Inferior parietal cortex (tissue), 1 donor: ENCODE measurements at regions not wholly inside any gene's neighbourhood (a gene's known extent, or its start where the extent isn't known, plus 50 kb on each side); places are given as distances from the start of the nearest gene placed in this dataset.
A peak's percentile ranks its signal among the peaks of the same experiment; 100 is the strongest.

Source experiments
- DNase-seq: peaks from one replicate; pipeline ENCODE4 v3.0.0-alpha.2; 2016; ENCODE audit errors: extremely low spot score

DNA sequence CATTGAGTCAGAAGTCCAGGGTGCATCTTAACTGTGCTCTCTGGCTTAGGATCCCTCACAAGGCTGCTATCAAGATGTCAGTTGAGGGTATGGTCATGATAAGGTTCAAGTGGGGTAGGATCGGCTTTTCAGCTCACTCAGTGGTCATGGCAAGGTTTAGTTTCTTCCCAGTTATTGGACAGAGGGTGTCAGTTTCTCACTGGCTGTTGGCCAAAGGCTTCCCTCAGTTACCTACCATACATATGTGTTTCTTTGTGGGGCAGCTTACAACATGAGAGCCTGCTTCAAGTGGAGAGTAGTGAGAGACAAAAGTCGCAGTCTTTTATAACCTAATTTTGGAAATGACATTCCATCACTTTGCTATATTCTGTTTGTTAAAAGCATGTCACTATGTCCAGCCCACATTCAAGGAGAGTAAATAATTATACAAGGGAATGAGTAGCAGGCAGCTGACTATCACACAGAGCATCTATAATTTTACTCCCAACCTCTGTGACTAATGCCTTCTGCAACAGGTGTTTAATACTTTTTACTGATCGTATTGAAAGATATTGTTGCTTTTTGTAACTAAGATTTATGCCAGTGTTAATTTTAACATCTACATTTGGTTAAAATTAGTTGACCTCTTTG, 572.8 kb upstream of the FBXO33 start:
- DNase-seq = no peak

DNA sequence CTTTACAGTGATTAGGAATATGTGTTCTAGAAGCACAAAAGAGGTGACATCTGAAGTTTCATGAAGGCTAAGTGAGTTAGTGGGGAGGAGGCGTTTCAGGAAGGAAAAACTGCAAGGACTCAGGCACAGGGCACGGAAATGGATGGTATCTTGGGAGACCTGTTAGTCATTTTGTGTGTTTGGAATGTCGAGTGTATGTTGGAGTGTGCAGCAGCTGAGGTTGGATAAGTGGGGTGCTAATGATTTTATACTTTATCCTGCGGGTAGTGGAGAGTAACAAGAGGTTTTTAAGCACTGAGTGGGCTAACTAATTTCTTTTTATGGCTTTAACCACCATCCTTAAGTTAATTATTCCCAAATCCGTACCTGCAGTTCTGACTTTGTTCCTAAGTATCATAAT, 571.5 kb upstream of the FBXO33 start:
- DNase-seq = no peak

DNA sequence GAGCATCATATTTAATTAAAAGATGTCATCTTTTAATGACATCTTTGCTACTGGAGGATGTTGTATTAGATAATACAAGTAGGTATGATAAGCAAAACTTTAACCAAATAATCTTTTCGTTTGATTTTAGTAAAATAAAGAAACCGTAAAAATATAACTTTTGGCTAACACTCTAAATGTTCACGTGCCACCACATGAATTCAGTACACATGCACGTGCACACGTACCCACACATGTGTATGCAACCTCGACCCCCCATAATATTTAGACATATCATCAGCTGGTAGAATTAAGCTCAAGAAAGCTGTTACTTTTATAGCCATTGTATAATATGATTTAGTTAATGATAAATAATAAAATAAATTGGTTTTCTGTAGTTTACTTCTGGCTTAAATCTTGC, 566.6 kb upstream of the FBXO33 start:
- no peak for DNase-seq

DNA sequence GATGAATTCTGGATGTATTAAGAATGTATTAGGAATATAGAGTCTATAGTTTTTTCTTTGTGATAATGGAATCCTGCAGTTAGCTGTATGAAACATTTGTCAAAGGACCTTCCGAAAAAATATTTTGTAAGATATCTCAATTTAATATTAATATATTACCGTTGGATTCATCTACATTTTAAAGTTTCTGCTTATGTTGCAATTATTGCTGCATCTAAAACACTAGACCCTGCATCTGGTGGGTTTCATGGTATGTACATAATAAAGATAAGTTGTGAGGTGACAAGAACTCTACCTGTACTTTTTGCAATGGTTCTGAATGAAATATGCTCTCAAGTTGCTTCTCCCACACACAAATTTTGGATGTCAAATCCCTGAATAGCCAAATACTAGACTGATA, 565.9 kb upstream of the FBXO33 start:
- no peak for DNase-seq

DNA sequence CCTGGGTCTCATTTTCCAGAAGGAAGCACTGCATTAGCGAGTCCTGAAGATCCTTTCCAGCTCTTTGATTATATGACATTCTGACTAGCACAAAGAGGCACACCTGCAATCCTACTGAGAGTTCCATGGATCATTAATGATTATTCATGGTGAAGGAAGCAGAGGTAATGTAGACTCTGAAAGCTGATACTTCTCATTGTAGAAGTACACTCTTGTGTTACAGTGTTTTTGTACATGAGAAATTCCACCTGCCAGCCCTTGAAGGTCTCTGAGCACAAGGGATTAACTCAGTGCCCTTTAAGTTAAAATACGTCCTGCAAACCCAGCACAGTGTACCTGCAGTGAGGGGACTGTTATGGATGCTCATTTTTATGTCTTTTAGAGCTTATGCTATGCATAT, 558.8 kb upstream of the FBXO33 start:
- no peak for DNase-seq

DNA sequence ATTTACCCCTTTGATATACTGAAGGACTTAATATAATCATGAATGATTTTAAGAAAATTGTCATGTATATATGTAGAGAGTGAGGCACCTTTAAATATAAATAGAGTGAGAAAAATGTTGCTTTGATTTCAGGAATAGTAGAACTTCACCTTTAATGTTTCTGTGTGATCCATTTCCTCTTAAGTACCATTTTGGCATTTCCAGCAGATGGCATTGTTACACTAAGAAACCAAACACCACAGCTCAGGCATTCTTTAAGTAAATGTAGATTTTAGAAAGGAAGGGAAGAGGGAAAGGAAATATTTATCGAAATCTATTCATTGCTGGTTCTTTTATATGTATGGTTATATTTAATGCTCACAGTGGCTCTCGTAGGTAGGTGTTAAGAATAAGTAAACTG, 556.7 kb upstream of the FBXO33 start:
- DNase-seq = peak; percentile 49

DNA sequence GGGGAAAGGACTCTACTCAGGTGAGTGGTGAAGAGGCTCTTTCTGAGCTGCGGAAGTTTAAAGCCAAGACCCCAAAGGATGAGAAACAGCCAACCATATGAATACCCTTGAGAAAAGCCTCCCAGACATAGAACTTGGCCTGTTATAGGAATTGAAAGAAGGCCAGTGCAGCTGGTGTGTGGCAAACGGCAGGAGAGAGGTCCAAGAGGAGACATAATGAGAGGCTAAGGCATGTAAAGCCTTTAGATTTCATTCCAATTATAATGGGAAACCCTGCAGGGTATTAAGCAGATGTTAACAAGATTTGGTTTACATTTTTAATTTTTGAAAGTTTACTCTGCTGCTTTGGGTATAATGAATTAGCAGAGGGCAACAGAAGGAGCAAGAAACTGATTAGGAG, 552.1 kb upstream of the FBXO33 start:
- no peak for DNase-seq

DNA sequence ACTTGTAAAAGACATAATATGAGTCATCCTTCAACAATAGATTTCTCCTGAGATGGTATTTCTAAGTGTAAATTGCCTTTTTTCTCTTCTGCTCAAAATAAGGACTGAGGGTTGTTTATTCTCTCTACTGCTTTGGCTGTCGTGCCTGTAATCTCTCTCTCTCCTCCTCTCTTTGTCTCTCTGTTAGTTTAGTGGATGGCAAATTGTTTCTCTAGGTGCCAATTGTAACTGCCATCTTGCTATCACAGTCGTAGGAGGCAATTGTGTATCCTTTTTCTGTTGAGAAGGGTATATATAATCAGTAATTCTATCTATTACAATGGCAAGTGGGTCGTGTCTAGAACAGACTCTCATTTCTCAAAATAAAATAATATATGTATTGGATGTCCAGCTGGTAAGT, 545.0 kb upstream of the FBXO33 start:
- no peak for DNase-seq

DNA sequence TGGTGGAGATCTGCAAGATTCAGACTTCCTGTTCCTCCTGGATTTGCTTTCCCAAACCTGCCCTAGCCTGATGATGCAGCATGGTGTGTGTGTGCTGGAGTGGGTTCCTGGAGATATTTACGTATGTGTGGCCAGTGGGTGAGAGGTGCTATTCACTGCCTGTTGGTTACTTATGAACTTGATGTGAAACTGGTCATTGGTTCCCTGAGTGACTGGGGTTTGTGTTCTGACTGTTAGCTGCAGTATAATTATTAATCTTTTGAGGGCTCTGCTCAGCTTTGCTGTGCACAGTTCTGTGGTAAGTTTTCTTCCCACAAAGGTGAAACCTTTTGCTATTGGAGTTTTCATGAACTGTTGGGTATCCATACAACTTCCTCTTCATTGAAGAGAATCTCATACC, 541.8 kb upstream of the FBXO33 start:
- no peak for DNase-seq

DNA sequence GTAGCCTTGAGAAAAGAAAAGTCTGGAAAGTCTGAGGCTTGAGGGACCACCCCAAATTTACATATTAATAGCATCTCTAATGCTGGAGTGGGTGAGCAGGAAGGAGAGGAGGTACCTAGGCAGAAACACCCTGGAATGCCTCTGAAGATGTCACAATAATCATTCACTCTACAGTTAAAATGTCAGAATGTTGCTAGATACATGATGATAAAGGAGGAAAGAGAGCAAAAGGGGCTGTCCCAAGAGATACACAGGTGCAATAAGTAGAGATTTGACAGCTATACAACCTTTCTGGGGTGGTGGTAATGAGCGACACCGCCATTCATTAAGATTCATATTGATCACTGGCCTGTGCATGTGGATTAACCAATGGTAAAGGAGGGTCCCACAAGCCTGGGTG, 540.5 kb upstream of the FBXO33 start:
- no peak for DNase-seq

DNA sequence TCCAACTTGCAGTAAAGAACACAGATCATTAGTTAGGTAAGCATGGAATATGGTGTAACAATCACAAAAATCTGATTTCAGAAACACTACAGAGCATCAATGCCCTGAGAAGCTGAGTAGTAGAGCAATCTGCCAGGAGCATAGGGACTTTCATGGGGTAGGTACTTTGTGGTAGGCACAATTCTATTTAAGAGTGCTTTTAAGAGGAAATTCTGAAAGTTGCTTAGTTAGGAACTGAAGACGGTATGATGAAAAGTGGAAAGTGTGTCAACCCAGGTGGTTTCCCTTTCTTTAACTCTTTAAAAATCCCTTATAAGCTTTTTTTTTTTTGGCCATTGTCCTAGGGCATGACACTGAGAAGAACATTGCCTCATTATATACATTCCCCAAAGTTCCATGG, 535.7 kb upstream of the FBXO33 start:
- no peak for DNase-seq

DNA sequence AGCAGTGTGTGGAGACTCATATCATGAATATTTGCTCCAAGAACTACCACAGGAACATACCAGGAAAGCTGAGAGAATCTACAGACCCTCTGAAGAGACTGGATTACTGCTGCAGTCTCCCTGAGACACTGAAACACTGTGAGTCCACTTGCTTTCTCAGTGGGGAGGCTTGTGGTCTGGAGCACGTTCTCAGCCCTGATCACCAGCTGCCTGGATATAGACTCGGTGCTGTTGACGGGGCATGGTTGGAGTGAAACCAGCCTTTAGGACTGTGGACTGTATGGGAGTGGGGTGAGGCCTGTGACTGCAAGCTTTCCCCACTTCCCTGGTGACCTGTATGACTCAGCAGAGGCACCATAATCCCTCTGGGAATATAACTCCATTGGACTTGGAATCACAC, 525.8 kb upstream of the FBXO33 start:
- no peak for DNase-seq

DNA sequence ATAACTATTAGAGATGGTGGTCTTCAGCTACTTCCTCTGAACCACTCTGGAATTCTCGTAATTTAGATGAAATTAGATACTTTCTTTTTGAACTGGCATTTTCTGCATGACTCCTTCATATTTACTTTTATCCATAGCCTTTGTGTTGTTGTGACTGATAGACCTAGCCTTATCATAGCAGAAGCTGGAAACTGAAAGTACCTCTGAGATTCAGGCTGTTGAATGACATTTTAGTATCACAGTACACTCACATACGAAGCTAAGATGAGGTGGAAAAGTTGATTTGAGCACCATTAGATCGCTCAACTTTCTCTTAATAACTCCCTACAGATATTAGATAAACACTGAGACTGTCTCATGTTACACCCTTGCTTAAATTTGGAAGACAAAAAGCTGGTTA, 525.1 kb upstream of the FBXO33 start:
- DNase-seq = no peak

DNA sequence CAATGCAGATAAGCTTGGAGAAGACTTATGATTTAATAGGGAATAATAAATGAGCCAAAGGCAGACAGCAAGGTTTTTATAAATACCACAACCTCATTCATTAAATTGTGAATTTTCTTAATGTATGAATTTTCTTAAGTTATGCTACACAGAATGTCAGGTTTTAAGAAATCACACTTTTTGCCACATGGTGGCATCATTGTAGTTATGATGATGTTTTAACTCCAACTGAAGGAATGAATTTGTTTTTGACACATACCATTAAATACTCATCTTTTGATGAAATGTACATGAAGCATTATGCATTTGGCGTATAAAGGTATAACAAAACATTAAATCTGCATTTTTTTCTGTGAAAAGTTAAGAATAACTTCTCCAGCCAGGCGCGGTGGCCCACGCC, 524.1 kb upstream of the FBXO33 start:
- DNase-seq = peak; percentile 32

DNA sequence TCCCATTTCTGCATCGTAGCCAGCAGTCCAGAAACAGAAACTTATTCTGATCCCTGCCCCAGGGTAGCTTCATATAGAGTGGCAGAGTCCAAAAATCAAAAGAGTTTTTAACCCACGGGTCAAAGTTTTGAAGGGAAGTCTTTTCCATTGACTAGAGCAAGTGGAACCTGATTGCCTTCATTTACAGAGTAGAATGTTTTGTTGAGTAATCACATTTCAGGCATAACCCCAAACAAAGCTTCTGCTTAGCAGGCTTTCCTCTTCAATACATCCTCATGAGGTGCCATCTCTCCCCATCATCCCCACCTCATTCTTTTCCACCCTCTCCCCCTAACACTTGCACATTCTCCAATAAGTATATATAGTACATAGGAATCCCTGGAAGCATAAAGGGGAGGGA, 516.0 kb upstream of the FBXO33 start:
- DNase-seq = no peak

DNA sequence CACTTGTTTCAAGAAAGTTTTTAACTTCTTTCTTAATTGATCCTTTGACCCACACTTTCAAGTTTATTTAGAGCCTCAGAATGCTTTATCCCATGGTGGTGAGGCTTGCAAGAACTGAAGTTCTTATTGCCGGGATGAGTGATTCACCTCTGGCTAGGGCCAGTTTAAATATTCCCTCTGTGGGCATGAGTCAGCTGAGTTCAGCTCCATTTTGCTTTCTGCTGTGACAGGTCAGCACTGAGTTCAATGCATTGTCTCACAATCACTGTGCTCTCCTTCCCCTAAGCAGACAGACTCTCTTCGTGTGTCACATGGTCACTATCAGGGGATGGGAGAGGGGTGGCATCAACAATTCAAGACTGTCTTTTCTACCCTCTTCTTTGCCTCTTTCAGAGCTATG, 514.6 kb upstream of the FBXO33 start:
- no peak for DNase-seq

DNA sequence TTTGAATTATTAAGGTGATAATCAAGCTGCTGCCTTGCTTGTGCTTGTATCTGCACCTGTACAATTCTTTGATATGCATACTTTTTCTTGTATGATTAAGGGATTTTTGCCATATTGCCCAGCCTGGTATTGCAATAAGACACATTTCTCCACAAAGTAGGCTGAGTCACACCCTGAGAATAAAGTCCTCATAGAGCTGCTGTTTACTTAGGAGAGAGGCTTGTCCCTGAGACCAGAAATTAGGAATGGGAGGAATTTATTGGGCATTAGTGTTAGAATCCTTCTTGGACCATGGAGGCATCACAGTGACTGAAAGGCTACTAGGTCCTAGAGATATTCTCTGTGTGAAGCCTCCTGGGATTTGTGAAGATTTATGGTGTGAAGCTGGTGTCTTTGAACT, 506.8 kb upstream of the FBXO33 start:
- DNase-seq = no peak

DNA sequence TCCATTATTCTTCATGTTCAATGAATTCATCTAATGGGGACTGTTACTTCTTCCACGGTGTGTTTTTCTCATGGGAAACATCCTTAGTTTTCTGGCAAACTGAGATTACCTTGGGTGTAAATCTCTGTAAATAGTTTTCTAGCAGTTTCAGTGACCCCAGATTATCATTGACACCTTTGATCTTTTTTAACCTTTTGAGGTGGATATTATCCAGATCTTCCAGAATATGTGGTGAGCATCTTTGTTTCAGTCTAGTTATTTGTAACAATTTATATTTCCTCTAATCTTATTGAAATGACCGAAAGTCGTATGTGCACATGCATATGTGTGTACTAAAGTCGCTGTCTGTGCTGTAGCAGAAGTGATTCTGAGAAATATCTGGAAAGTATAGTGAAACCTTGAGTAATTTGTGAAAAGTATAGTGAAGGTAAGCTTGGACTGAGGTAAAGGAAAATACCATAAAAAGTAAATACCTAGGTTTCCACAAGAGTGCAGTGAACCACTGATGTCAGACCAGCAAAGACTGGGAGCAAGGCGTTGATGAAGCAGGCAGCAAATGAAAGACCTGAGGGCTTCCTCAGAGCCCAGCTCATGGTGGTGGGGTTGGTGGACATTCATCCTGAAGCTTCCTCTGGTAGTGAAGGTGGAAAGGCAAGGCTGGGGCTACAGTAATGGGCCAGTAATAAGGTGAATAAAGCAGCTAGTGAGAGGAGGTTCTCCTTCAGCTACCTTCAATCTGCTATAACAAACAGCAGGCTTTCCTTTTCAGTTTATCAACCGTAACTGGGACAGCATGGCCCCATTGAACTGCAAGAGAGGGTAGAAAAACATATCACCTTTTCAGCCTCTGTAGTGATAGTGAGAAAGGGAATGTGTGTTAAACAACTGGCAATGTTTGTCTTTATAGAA, 480.2 kb upstream of the FBXO33 start:
- DNase-seq = no peak

DNA sequence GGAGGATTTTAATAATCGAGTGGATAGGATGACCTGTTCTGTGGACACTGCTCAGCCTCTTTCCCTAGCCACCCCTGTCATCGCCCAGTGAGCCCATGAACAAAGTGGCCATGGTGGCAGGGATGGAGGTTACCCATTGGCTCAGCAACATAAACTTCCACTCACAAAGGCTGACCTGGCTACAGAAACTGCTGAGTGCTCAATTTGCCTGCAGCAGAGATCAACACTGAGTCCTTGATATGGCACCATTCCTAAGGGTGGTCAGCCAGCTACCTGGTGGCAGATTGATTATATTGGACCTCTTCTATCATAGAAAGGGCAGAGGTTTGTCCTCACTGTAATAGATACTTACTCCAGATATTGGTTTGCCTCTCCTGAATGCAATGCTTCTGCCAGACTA, 465.4 kb upstream of the FBXO33 start:
- DNase-seq = no peak

DNA sequence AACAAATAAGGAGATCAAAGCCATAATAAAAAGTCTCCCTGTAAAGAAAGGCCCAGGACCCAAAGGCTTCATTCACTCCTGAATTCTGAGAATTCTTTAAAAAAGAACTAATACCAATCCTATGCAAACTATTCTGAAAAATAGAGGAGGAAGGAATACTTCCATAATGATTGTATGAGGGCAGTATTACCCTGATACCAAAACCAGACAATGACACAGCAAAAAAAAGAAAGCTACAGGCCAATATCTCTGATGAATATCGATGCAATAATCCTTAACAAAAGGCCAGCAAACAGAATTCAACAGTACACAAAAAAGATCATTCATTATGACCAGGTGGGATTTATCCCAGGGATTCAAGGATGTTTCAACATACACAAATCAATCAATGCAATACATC, 457.8 kb upstream of the FBXO33 start:
- no peak for DNase-seq

DNA sequence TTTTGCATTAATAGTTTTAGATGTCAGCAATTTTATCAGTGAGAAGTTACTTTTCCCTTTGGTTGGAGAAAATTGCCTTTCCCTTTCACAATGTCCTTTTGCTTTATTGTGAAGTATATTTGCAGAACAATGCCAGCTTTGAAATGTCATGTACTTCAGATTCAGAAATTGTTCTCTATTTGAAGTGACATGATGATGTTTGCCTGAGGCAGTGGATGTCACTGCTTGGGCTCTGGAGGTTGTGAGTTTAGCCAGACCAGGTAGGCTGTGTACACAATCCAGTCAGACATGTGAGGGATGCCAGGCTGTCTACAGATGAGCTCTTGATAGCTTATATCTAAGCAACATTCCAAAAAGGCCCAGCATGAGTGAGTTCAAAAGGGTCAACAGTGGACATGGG, 451.9 kb upstream of the FBXO33 start:
- no peak for DNase-seq

DNA sequence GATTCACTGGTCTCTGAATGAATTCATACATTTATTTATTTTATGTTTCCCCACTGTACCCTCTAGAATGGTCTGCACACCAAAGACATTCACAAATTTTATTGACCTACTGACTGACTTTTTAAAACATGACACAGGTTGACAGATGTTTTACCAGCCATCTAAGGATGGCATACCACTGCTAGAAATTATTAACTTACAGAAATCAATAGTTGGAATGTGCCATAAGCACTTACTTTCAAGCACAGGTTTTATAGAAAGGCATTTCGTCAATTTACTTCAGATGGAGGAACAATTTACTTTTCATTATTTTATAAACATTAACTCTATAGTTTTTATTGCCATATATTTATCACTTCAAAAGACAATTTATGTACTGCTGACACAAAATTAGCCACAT, 448.7 kb upstream of the FBXO33 start:
- DNase-seq = no peak

DNA sequence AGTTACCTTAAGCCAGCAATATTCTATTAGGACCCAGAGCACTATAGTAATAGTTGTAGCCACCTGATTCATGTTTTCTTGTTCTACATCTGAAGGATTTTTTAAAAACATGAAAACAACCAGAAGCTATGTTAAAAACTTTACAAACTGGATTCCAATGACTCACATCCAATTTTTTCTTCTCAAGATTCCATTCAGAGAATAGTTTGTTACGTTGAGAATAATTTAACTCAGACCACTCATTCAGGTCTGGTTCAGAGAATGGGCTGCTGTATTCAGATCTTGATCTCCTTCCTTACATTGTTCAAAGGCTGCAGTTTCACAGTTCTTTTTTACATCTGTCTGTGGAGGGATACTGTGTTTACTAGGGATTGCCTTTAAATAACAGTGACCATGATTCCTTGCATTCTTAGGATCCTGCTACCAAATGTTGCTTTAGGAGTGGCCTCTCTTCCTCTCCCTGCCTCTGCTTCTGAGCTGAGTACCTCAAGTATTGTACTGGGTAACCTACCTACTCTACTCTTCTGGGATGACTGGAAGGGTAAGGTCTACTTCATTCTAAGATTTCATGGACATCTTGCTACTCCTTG, 448.0 kb upstream of the FBXO33 start:
- no peak for DNase-seq
